GM12891 (cell line): ENCODE measurements at regions not wholly inside any gene's neighbourhood (a gene's known extent, or its start where the extent isn't known, plus 50 kb on each side); places are given as distances from the start of the nearest gene placed in this dataset.
"Not testable (repeated sequence)": the region's sequence is repeated elsewhere in the genome, so short reads cannot be mapped to it uniquely, and the experiment has no call there.

Experiments used
- DNase-seq: peaks from one replicate; pipeline ENCODE4 v3.0.0; 2011; ENCODE audit warnings: low spot score; ENCODE audit not compliant: insufficient read length
- FAIRE-seq: peaks from 2 replicates; lab custom pipeline; 2011; peaks lifted over from hg19 to GRCh38; lab: Jason Lieb, UNC
- PAX5 ChIP-seq: IDR thresholded peaks from 2 replicates; pipeline ENCODE4 v1.6.1; 2011; ENCODE audit warnings: low read length, moderate library complexity, mild to moderate bottlenecking; ENCODE audit not compliant: insufficient read depth, severe bottlenecking
- POLR2A ChIP-seq: IDR thresholded peaks from 2 replicates; pipeline ENCODE4 v1.6.1; 2011; ENCODE audit warnings: low read depth, low read length, control low read depth
- POLR2AphosphoS5 ChIP-seq: IDR thresholded peaks from 2 replicates; pipeline ENCODE4 v1.6.1; 2011; ENCODE audit warnings: low read depth, low read length, control low read depth
- POU2F2 ChIP-seq: IDR thresholded peaks from 2 replicates; pipeline ENCODE4 v1.6.1; 2011; ENCODE audit warnings: low read depth, mild to moderate bottlenecking, control low read depth, low read length, moderate library complexity
- SPI1 ChIP-seq: IDR thresholded peaks from 2 replicates; pipeline ENCODE4 v1.6.1; 2011; ENCODE audit warnings: low read depth, low read length, control low read depth
- TAF1 ChIP-seq: IDR thresholded peaks from 2 replicates; pipeline ENCODE4 v1.6.1; 2011; ENCODE audit warnings: low read depth, low read length, control low read depth

- no peak for FAIRE-seq
- TF ChIP-seq TAF1, result no peak
- TF ChIP-seq POLR2AphosphoS5, result no peak
- DNase-seq, result no peak
Observed at GRCh38 chr4:125198916-125199315, 115.8 kb upstream of the FAT4 start.

GRCh38 chr4:125191874-125192459 lies 122.8 kb upstream of the FAT4 start:
- FAIRE-seq, result not testable (repeated sequence)

GRCh38 chr4:125191232-125191631 lies 123.5 kb upstream of the FAT4 start:
- TF ChIP-seq POU2F2, result no peak
- TF ChIP-seq PAX5, result no peak
- TF ChIP-seq POLR2AphosphoS5, result no peak
- TF ChIP-seq SPI1, result no peak
- TF ChIP-seq TAF1, result no peak
- no peak for TF ChIP-seq POLR2A
- DNase-seq, result no peak
- FAIRE-seq, result no peak

More at GRCh38 chr4:125191874-125192459, 122.8 kb upstream of the FAT4 start:
- not testable (repeated sequence) for DNase-seq

GRCh38 chr4:125187226-125188176 lies 127.3 kb upstream of the FAT4 start:
- DNase-seq, result no peak
- TF ChIP-seq POU2F2 (no peak), PAX5 (no peak), POLR2AphosphoS5 (no peak), POLR2A (no peak), SPI1 (no peak), TAF1 (no peak)
- no peak for FAIRE-seq

- FAIRE-seq (no peak), DNase-seq (no peak)
- no peak for TF ChIP-seq POLR2A
- TF ChIP-seq TAF1, result no peak
- no peak for TF ChIP-seq SPI1
- TF ChIP-seq PAX5, result no peak
- no peak for TF ChIP-seq POLR2AphosphoS5
Observed at GRCh38 chr4:125184116-125184515, 130.6 kb upstream of the FAT4 start.

GRCh38 chr4:125181804-125182203 lies 133.0 kb upstream of the FAT4 start:
- TF ChIP-seq SPI1 (no peak), TAF1 (no peak), POLR2A (no peak), POU2F2 (no peak), POLR2AphosphoS5 (no peak), PAX5 (no peak)
- DNase-seq, result no peak
- FAIRE-seq, result no peak

- FAIRE-seq (no peak), DNase-seq (no peak)
- no peak for TF ChIP-seq POLR2A
- TF ChIP-seq SPI1, result no peak
- no peak for TF ChIP-seq PAX5
- no peak for TF ChIP-seq POU2F2
- TF ChIP-seq POLR2AphosphoS5, result no peak
- TF ChIP-seq TAF1, result no peak
Observed at GRCh38 chr4:125179727-125180126, 135.0 kb upstream of the FAT4 start.

GRCh38 chr4:125169192-125169591 lies 145.6 kb upstream of the FAT4 start:
- TF ChIP-seq POLR2A, result no peak
- TF ChIP-seq POLR2AphosphoS5, result no peak
- TF ChIP-seq TAF1, result no peak
- no peak for TF ChIP-seq POU2F2
- TF ChIP-seq SPI1, result no peak
- TF ChIP-seq PAX5, result no peak
- DNase-seq (no peak), FAIRE-seq (no peak)

- DNase-seq, result no peak
- no peak for TF ChIP-seq PAX5
- TF ChIP-seq POU2F2, result no peak
- FAIRE-seq, result no peak
Observed at GRCh38 chr4:125168531-125168930, 146.2 kb upstream of the FAT4 start.

- not testable (repeated sequence) for FAIRE-seq, DNase-seq
Observed at GRCh38 chr4:125166012-125166411, 148.7 kb upstream of the FAT4 start.
